ENCODE measurements at regions not wholly inside any gene's neighbourhood (a gene's known extent, or its start where the extent isn't known, plus 50 kb on each side); places are given as distances from the start of the nearest gene placed in this dataset.
"Not testable (repeated sequence)": the region's sequence is repeated elsewhere in the genome, so short reads cannot be mapped to it uniquely, and the experiment has no call there.

GRCh38 chr11:23236826-23237555 lies 376.7 kb upstream of the CCDC179 start:
- no peak for DNase-seq (ENCODE audit: low spot score)

GRCh38 chr11:23252426-23252825 lies 392.2 kb upstream of the CCDC179 start:
- DNase-seq (ENCODE audit: low spot score), result no peak

- no peak for DNase-seq (ENCODE audit: low spot score)
These were observed 396.8 kb upstream of the CCDC179 start for GRCh38 chr11:23257088-23257487.

- DNase-seq (ENCODE audit: low spot score), result no peak
These were observed 397.3 kb upstream of the CCDC179 start for GRCh38 chr11:23257556-23257955.

- no peak for DNase-seq (ENCODE audit: low spot score)
These were observed 403.2 kb upstream of the CCDC179 start for GRCh38 chr11:23263466-23263865.

GRCh38 chr11:23272095-23272494 lies 411.8 kb upstream of the CCDC179 start:
- DNase-seq (ENCODE audit: low spot score), result no peak

- DNase-seq (ENCODE audit: low spot score), result no peak
These were observed 417.8 kb upstream of the CCDC179 start for GRCh38 chr11:23278121-23278520.

- no peak for DNase-seq (ENCODE audit: low spot score)
These were observed 419.8 kb upstream of the CCDC179 start for GRCh38 chr11:23280088-23280487.

GRCh38 chr11:23283666-23284065 lies 423.4 kb upstream of the CCDC179 start:
- no peak for DNase-seq (ENCODE audit: low spot score)

GRCh38 chr11:23284631-23285030 lies 424.4 kb upstream of the CCDC179 start:
- no peak for DNase-seq (ENCODE audit: low spot score)

- no peak for DNase-seq (ENCODE audit: low spot score)
These were observed 427.9 kb upstream of the CCDC179 start for GRCh38 chr11:23288003-23288783.

- DNase-seq (ENCODE audit: low spot score), result no peak
These were observed 435.0 kb upstream of the CCDC179 start for GRCh38 chr11:23295241-23295640.

- no peak for DNase-seq (ENCODE audit: low spot score)
These were observed 447.8 kb upstream of the CCDC179 start for GRCh38 chr11:23308041-23308440.

GRCh38 chr11:23310276-23310675 lies 450.0 kb upstream of the CCDC179 start:
- no peak for DNase-seq (ENCODE audit: low spot score)

GRCh38 chr11:23311986-23312940 lies 452.0 kb upstream of the CCDC179 start:
- DNase-seq (ENCODE audit: low spot score), result no peak

GRCh38 chr11:23313001-23313400 lies 452.7 kb upstream of the CCDC179 start:
- no peak for DNase-seq (ENCODE audit: low spot score)

- DNase-seq (ENCODE audit: low spot score), result no peak
These were observed 453.9 kb upstream of the CCDC179 start for GRCh38 chr11:23314162-23314561.

GRCh38 chr11:23315286-23315685 lies 455.0 kb upstream of the CCDC179 start:
- DNase-seq (ENCODE audit: low spot score), result no peak

- no peak for DNase-seq (ENCODE audit: low spot score)
These were observed 457.5 kb upstream of the CCDC179 start for GRCh38 chr11:23317816-23318215.

- DNase-seq (ENCODE audit: low spot score), result no peak
These were observed 458.4 kb upstream of the CCDC179 start for GRCh38 chr11:23318670-23319069.

- no peak for DNase-seq (ENCODE audit: low spot score)
These were observed 459.9 kb upstream of the CCDC179 start for GRCh38 chr11:23320131-23320530.

- DNase-seq (ENCODE audit: low spot score), result not testable (repeated sequence)
These were observed 475.3 kb upstream of the CCDC179 start for GRCh38 chr11:23335586-23335985.
